ENCODE measurements at regions not wholly inside any gene's neighbourhood (a gene's known extent, or its start where the extent isn't known, plus 50 kb on each side); places are given as distances from the start of the nearest gene placed in this dataset.
"Not testable (repeated sequence)": the region's sequence is repeated elsewhere in the genome, so short reads cannot be mapped to it uniquely, and the experiment has no call there.

GRCh38 chr5:130836729-130837649 is 328.1 kb downstream of the HINT1 start:
- no peak for DNase-seq (ENCODE audit: low read depth, low spot score)

GRCh38 chr5:130817598-130818384 is 347.3 kb downstream of the HINT1 start:
- not testable (repeated sequence) for DNase-seq (ENCODE audit: low read depth, low spot score)

GRCh38 chr5:130815246-130815645 is 349.8 kb downstream of the HINT1 start:
- no peak for DNase-seq (ENCODE audit: low read depth, low spot score)

GRCh38 chr5:130808691-130809090 is 356.4 kb downstream of the HINT1 start:
- no peak for DNase-seq (ENCODE audit: low read depth, low spot score)

- DNase-seq (ENCODE audit: low read depth, low spot score): no peak
Measured at GRCh38 chr5:130805648-130806047, 359.4 kb downstream of the HINT1 start.

GRCh38 chr5:130805036-130805435 is 360.0 kb downstream of the HINT1 start:
- no peak for DNase-seq (ENCODE audit: low read depth, low spot score)

- DNase-seq (ENCODE audit: low read depth, low spot score): no peak
Measured at GRCh38 chr5:130801963-130802362, 363.1 kb downstream of the HINT1 start.

- DNase-seq (ENCODE audit: low read depth, low spot score): no peak
Measured at GRCh38 chr5:130799015-130799414, 366.0 kb downstream of the HINT1 start.

GRCh38 chr5:130797303-130797702 is 367.8 kb downstream of the HINT1 start:
- DNase-seq (ENCODE audit: low read depth, low spot score): no peak

- DNase-seq (ENCODE audit: low read depth, low spot score): no peak
Measured at GRCh38 chr5:130796902-130797301, 368.2 kb downstream of the HINT1 start.

- DNase-seq (ENCODE audit: low read depth, low spot score): no peak
Measured at GRCh38 chr5:130796032-130796431, 369.0 kb downstream of the HINT1 start.

- no peak for DNase-seq (ENCODE audit: low read depth, low spot score)
Measured at GRCh38 chr5:130795037-130795436, 370.0 kb downstream of the HINT1 start.

GRCh38 chr5:130777794-130778193 is 387.3 kb downstream of the HINT1 start:
- no peak for DNase-seq (ENCODE audit: low read depth, low spot score)

GRCh38 chr5:130773813-130774212 is 391.2 kb downstream of the HINT1 start:
- DNase-seq (ENCODE audit: low read depth, low spot score): no peak

GRCh38 chr5:130762031-130762430 is 403.0 kb downstream of the HINT1 start:
- no peak for DNase-seq (ENCODE audit: low read depth, low spot score)

- DNase-seq (ENCODE audit: low read depth, low spot score): no peak
Measured at GRCh38 chr5:130759061-130759460, 406.0 kb downstream of the HINT1 start.

GRCh38 chr5:130747556-130747955 is 417.5 kb downstream of the HINT1 start:
- no peak for DNase-seq (ENCODE audit: low read depth, low spot score)

GRCh38 chr5:130746641-130747040 is 418.4 kb downstream of the HINT1 start:
- DNase-seq (ENCODE audit: low read depth, low spot score): not testable (repeated sequence)

- DNase-seq (ENCODE audit: low read depth, low spot score): no peak
Measured at GRCh38 chr5:130743092-130743491, 422.0 kb downstream of the HINT1 start.

GRCh38 chr5:130740047-130740569 is 424.9 kb downstream of the HINT1 start:
- DNase-seq (ENCODE audit: low read depth, low spot score): no peak

GRCh38 chr5:130731839-130732238 is 433.2 kb downstream of the HINT1 start:
- no peak for DNase-seq (ENCODE audit: low read depth, low spot score)

- DNase-seq (ENCODE audit: low read depth, low spot score): no peak
Measured at GRCh38 chr5:130729541-130729940, 435.5 kb downstream of the HINT1 start.
